NCI-H2029 treated with DMSO at 0.1 percent for 48 hours (cell line): ENCODE measurements at regions not wholly inside any gene's neighbourhood (a gene's known extent, or its start where the extent isn't known, plus 50 kb on each side); places are given as distances from the start of the nearest gene placed in this dataset.
"Not testable (repeated sequence)": the region's sequence is repeated elsewhere in the genome, so short reads cannot be mapped to it uniquely, and the experiment has no call there.

ENCODE experiments used
- DNase-seq: peaks from one replicate; lab custom pipeline; 2025; lab: John Stamatoyannopoulos, UW

GRCh38 chr2:184113696-184114403, 484.5 kb upstream of the ZNF804A start:
- DNase-seq = no peak

- DNase-seq = no peak
Observed at GRCh38 chr2:184114439-184114838, 483.9 kb upstream of the ZNF804A start.

- DNase-seq = no peak
Observed at GRCh38 chr2:184119989-184120800, 478.1 kb upstream of the ZNF804A start.

GRCh38 chr2:184125867-184126266, 472.5 kb upstream of the ZNF804A start:
- no peak for DNase-seq

- no peak for DNase-seq
Observed at GRCh38 chr2:184129073-184129472, 469.3 kb upstream of the ZNF804A start.

GRCh38 chr2:184137955-184138354, 460.4 kb upstream of the ZNF804A start:
- no peak for DNase-seq

GRCh38 chr2:184141866-184142265, 456.5 kb upstream of the ZNF804A start:
- no peak for DNase-seq

GRCh38 chr2:184154438-184154837, 443.9 kb upstream of the ZNF804A start:
- DNase-seq = no peak

GRCh38 chr2:184155791-184156190, 442.5 kb upstream of the ZNF804A start:
- no peak for DNase-seq

- no peak for DNase-seq
Observed at GRCh38 chr2:184157141-184157540, 441.2 kb upstream of the ZNF804A start.

- no peak for DNase-seq
Observed at GRCh38 chr2:184162426-184162825, 435.9 kb upstream of the ZNF804A start.

GRCh38 chr2:184168823-184169222, 429.5 kb upstream of the ZNF804A start:
- not testable (repeated sequence) for DNase-seq

GRCh38 chr2:184169366-184169765, 429.0 kb upstream of the ZNF804A start:
- DNase-seq = no peak

GRCh38 chr2:184174493-184175104, 423.7 kb upstream of the ZNF804A start:
- DNase-seq = no peak

GRCh38 chr2:184178229-184178628, 420.1 kb upstream of the ZNF804A start:
- DNase-seq = no peak

- DNase-seq = no peak
Observed at GRCh38 chr2:184186436-184186835, 411.9 kb upstream of the ZNF804A start.

- no peak for DNase-seq
Observed at GRCh38 chr2:184187421-184187971, 410.8 kb upstream of the ZNF804A start.

GRCh38 chr2:184190725-184191124, 407.6 kb upstream of the ZNF804A start:
- no peak for DNase-seq

- DNase-seq = no peak
Observed at GRCh38 chr2:184192649-184193048, 405.7 kb upstream of the ZNF804A start.

- no peak for DNase-seq
Observed at GRCh38 chr2:184197413-184197812, 400.9 kb upstream of the ZNF804A start.

GRCh38 chr2:184198791-184199190, 399.5 kb upstream of the ZNF804A start:
- DNase-seq = not testable (repeated sequence)

GRCh38 chr2:184199274-184199673, 399.1 kb upstream of the ZNF804A start:
- DNase-seq = no peak

- no peak for DNase-seq
Observed at GRCh38 chr2:184201246-184201645, 397.1 kb upstream of the ZNF804A start.
